Suppressor macrophage (primary cell): ENCODE measurements at regions not wholly inside any gene's neighbourhood (a gene's known extent, or its start where the extent isn't known, plus 50 kb on each side); places are given as distances from the start of the nearest gene placed in this dataset.
"Not testable (repeated sequence)": the region's sequence is repeated elsewhere in the genome, so short reads cannot be mapped to it uniquely, and the experiment has no call there.

Experiments
- DNase-seq, 4 experiments: peaks; one replicate each; pipeline ENCODE4 v3.0.0-alpha.2; 2020 to 2022

DNA sequence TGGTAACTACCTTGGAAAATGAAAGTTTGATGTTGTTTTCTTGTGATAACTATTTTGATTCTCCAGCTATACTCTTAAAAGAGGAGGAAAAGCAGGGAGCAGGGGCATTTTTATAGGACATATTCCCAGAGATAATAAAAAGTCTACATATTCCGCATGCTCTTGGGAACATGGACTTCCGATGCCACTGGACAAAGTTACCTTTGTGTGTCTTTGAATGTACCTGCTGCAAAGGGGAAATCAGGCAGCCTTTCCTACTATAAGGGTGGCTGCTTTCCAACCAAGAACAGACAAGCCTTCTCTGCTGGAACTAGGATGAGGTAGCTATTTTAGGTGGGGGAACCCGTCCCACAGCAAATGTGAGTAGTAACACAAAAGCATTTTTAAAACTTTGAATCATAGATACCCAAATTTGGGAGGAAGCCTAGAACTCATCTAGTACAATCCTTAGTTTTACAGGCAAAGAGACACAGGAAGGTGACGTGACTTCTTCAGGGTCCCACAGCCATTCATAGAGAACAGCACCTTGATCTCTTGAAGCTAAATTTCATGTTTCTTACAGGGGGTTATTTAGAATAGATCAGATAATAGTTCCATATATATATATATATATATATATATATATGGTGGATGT is 179.9 kb downstream of the FASLG start:
- DNase-seq: no peak

DNA sequence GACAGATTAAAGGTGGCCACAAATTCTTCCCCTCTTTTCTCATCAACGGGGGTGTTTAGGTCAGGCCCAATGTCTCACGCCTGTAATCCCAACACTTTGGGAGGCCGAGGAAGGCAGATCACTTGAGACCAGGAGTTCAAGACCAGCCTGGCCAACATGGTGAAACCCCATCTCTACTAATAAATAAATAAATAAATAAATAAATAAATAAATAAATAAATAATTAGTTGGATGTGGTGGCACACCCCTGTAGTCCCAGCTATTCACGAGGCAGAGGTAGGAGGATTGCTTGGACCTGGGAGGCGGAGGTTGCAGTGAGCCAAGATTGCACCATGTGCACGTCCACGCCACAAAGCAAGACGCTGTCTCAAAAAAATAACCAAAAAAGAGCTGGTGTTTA is 180.7 kb downstream of the FASLG start:
- DNase-seq: not testable (repeated sequence)

GRCh38 chr1:172843444-172843843 is 184.5 kb downstream of the FASLG start:
- DNase-seq: peak in 3 of 4 experiments; percentile 8 to 49 (median 24)

DNA sequence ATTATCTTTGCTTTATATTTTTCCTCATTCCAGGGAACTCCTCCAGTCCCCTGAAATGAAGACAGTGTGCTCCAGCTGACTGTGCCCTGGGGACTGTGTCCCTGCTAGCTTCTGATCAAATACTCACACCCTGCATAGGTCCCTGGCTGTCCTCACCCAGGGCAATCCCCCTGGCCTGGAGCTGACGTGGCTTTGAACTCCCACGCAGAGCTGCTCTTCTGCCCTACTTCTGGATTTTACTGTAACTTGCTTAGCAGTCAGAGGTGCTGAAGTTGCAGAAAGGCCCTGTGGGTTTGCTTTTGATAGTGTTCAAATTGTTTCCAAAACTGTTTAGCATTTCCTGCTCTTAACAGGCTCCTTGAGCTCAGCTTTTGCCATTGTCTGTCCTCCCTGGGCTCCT is 186.5 kb downstream of the FASLG start:
- DNase-seq: peak; percentile 37 to 59 (median 56)

- DNase-seq: no peak
Observed at GRCh38 chr1:172845865-172846264, 187.0 kb downstream of the FASLG start.

DNA sequence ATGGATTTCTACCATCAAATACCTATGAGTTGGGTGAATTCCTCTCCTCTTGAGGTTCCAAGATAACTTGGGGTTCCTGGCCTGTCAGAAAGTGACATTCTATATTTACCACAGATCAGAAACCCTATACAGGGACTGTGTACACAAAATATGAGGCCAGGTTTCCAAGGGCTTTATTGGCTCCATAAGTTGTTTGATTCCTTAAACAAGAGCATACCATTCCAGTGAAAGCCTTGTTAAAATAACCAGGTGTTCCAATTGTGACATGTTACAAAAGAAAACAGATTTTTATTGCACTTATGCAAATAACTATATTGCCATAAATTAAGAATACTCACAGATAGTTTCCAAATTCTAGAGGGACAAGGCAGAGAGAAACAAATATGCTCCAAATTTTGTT is 188.9 kb downstream of the FASLG start:
- DNase-seq: not testable (repeated sequence)

- no peak for DNase-seq
Observed at GRCh38 chr1:172849653-172850052, 190.8 kb downstream of the FASLG start.

- no peak for DNase-seq
Observed at GRCh38 chr1:172851077-172851476, 192.2 kb downstream of the FASLG start.

DNA sequence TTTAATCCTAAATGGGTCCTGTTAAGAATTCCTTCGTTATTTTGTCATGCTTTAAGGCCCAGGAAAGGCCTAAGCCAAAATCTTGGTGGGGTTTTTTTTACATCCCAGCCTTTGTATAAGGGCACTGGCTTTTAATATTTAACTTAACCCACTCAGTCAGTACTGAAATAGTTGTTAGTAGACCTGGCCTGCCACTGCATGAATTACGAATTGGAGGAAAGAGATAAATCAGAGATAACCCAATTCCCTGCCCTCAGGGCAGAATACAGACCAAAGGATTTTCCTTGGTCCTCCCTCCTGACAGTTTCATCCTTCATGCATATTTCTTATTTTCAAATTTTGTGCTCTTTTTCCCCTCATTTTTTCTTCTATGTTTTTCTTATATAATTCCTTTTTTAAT is 193.0 kb downstream of the FASLG start:
- DNase-seq: no peak

DNA sequence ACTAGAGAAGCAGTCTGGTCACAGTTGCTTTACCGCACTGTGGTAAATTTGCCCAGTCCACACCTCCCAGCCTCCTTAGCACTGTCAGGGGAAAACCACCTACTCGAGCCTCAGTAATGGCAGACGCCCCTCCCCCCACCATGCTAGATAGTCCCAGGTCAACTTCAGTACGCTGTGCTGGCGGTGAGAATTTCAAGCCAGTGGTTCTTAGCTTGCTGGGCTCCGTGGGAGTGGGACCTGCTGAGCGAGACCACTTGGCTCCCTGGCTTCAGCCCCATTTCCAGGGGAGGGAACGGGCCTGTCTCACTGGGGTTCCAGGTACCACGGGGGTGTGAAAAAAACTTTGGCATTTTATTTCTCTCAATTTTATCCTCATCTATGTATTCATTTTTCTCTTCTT is 194.8 kb downstream of the TNFSF18 start:
- not testable (repeated sequence) for DNase-seq

- DNase-seq: no peak
Observed at GRCh38 chr1:172863031-172863430, 187.7 kb downstream of the TNFSF18 start.

DNA sequence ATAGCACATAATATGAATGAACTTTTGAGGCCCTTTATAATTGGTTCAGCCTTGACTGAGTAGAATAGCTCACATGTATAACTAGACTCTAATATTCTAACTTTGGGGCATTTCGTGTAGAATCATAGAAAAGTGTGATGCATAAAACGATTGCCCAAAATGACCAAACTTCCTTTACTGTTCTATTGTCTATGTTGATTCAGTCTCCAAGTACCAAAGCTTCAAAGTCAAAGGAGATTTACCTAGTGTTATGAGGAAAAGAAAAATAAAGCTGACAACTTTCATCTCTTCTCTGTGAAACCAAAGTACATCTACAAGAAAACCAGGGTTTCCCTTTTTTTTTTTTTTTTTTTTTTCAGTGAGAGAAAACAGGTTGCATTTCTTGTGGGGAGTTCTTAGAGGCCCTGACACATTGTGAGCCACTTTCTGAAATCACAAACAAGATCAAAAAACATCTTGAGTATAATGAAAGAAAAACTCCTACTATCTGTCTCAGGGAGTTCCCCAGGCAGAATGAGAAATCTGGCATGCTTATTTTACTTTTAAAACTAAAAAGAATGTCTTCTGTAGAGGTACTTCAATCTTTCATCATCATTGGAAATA is 183.4 kb downstream of the TNFSF18 start:
- DNase-seq: no peak

GRCh38 chr1:172870901-172871606 is 179.7 kb downstream of the TNFSF18 start:
- DNase-seq: no peak

DNA sequence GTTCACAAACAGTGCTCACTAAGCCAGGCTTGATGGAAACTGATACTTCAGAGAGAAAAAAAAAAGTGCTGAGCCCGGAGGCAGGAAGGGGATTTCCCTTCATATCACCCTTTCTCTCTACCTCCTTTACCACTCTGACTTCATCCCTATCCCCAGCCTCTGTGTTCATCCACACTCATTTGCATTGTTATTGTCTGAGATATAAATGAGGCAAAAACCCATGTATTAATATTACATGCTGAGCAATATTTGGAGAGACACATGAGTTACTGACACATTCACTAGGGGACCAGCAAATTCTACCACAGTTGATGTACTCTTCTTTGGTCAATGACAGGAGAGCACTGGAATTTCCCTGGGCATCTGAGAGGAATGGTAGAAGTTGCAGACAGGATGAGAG is 175.8 kb downstream of the TNFSF18 start:
- DNase-seq: no peak

- DNase-seq: no peak
Observed at GRCh38 chr1:172875892-172876291, 174.8 kb downstream of the TNFSF18 start.

- no peak for DNase-seq
Observed at GRCh38 chr1:172882385-172882784, 168.4 kb downstream of the TNFSF18 start.

GRCh38 chr1:172882791-172883386 is 167.9 kb downstream of the TNFSF18 start:
- no peak for DNase-seq

DNA sequence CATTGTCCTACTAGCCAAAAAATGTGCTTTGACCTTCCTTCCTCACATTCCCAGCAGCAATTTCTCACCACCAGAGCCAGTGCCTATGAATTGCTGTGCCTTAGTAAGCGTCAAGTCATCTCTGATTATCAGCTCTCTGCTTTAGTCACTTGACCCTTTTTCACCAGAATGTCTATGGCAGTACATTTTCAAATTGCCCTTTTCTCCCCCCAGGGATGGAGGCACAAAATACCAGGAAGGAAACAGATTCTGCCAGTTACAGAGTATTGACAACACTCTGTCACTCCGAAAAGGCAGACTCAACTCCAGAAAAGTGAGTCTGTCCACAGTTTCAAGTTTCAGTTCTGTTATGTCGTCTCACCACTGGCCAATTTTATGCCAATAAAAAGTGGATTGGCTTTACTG is 167.4 kb downstream of the TNFSF18 start:
- DNase-seq: peak in 1 of 4 experiments; percentile 10

DNA sequence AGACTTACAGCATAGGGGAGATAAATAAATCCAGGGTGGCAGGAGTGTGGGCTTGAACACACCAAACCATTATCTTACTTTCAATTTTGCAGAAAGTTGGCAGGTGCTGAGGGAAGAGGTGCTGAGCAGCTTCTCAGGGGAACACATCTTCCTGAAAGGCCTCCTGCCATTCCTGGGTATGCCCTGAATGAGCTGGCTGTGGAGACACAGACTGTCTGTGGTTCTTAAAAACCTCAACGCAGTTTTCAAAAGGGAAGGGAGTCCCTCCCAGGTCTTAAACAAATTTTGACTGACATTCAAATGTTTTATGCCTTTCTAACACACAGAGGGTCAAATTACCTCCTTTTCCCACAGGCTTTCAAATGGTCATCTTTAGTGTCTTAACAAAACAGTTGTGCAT is 166.9 kb downstream of the TNFSF18 start:
- no peak for DNase-seq

DNA sequence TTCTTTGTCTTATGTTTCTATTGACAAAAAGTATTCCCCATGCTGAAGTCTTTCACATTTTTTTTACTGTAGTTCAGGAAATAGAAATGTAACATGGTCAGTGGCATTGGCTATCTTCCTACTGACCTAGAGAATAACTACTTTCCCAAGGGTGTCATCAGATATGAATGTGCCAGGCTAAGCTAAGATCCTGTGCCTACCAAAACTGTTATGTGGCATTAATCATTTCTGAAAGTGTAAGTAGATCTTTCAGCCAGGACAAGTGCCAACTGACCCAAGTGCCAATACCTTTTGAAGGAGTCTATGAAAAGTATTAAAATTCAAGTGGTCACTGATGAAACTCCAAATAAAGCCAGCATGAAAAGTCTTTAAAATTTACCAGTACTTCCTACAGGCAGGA is 165.3 kb downstream of the TNFSF18 start:
- no peak for DNase-seq

DNA sequence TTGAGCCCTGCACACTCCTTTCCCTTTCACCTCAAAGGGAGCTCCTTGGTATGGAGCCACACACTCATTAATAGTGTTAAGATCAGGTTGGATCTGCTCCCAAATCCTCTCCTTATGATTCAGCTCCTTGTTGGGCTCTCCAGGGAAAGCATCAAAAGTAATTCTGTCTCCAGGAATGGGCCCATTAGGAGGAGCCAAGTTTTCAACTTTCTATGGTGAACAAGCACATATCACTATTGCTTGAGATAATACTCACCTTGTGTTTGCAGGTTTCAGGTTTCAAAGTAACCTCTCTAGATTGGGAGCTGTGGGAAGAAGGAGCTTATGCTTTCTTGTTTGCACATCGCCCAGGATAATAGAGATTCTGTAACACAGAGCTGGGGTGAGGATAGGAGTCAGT is 164.8 kb downstream of the TNFSF18 start:
- DNase-seq: no peak

DNA sequence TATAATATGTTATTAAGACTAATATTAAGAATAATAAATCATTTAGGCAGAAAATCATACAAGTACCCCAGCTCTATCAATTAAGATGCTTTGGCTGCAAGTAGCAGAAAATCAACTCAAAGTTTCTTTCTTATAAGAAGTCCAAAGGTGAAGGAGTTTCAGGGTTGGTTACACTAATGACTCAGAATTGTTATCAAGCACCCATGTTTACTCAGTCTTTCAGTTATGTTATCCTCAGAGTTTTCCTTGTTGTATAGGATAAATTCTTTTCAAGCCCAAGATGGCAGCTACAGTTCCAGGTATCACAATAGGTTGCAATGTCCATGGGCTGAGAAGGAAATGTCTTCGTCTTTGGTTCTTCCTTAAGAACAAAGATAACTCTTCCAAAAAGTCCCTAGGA is 163.6 kb downstream of the TNFSF18 start:
- no peak for DNase-seq

DNA sequence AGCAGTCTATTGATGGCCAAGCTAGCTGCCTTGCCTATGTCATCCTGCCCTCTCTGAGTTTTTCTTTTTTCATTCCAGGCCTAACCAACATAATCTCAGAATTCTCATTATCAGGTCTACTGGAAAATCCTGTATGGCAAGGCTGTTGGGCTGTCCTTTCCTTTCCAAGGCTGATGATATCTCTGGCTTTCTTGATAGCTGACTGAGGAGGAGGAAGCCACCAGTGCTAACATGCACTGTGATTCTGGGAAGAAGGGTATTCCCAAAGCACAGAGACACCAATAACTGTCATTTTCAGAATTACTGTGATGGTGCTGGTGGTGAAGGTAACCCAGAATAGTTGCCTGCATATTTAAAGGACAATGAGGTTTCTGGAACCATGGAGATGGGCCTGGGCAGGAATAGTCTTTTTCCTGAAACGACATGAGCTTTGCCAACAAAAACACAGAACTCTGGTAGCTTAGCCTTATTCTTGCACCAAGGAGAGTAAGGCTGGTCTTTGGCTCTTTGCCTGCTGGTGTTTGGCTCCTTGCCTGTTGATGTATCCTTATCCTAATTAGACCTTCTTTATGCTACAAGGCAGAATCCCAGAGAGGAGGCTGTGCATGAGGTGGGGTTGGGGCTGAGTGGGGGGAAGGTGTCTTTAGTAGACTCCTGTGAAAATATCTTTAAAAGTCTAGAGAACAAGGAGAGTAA is 157.4 kb downstream of the TNFSF18 start:
- no peak for DNase-seq
